ENCODE measurements at regions not wholly inside any gene's neighbourhood (a gene's known extent, or its start where the extent isn't known, plus 50 kb on each side); places are given as distances from the start of the nearest gene placed in this dataset.

DNA sequence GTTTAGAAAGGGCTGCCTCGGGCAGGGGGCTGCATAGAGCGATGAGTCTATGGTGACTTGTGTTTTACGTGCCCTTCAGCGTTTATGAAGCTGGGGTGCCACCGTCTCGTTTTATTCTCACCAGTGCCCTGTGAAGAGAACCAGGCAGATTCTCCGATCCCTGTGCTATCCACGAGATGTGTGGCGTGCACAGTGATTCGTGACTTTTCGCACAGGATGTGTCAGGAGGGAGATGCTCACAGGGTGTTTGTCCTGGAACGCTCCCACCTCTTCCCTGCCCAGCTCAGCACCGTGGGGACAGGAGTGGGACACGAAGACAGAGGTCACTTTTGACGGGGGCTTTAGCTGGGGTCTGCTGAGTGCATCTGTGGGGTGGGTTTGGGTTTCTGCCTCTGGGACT is 54.9 kb upstream of the AJAP1 start:
- intact Hi-C loops (cut with micrococcal nuclease) = no loop called here
- no TSS peak for BruUV-seq (replicated peaks)
- ChIA-PET CTCF (no interaction called here), POLR2A (no interaction called here)
- H3K4me1 Mint-ChIP-seq (ENCODE audit: insufficient read depth, unreplicated experiment) = peaks cover 13% of the 10 kb centered on the region
- no peak overlapping the region for H3K4me3 Mint-ChIP-seq (ENCODE audit: unreplicated experiment)
- no peak for DNase-seq (ENCODE audit: unreplicated experiment)
- H3K27ac Mint-ChIP-seq (ENCODE audit: low read depth, unreplicated experiment) = no peak overlapping the region
- no peaks in the 10 kb centered on the region for H3K36me3 Mint-ChIP-seq (ENCODE audit: insufficient read depth, unreplicated experiment)
- H3K9me3 Mint-ChIP-seq (ENCODE audit: unreplicated experiment) = no peaks in the 10 kb centered on the region
- TF ChIP-seq, protein P1, sequence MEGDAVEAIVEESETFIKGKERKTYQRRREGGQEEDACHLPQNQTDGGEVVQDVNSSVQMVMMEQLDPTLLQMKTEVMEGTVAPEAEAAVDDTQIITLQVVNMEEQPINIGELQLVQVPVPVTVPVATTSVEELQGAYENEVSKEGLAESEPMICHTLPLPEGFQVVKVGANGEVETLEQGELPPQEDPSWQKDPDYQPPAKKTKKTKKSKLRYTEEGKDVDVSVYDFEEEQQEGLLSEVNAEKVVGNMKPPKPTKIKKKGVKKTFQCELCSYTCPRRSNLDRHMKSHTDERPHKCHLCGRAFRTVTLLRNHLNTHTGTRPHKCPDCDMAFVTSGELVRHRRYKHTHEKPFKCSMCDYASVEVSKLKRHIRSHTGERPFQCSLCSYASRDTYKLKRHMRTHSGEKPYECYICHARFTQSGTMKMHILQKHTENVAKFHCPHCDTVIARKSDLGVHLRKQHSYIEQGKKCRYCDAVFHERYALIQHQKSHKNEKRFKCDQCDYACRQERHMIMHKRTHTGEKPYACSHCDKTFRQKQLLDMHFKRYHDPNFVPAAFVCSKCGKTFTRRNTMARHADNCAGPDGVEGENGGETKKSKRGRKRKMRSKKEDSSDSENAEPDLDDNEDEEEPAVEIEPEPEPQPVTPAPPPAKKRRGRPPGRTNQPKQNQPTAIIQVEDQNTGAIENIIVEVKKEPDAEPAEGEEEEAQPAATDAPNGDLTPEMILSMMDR (IDR thresholded peaks at IDR 0.05; ENCODE audit: unreplicated experiment) = no peak
- no peaks in the 10 kb centered on the region for H3K27me3 Mint-ChIP-seq (ENCODE audit: insufficient read depth, unreplicated experiment)

DNA sequence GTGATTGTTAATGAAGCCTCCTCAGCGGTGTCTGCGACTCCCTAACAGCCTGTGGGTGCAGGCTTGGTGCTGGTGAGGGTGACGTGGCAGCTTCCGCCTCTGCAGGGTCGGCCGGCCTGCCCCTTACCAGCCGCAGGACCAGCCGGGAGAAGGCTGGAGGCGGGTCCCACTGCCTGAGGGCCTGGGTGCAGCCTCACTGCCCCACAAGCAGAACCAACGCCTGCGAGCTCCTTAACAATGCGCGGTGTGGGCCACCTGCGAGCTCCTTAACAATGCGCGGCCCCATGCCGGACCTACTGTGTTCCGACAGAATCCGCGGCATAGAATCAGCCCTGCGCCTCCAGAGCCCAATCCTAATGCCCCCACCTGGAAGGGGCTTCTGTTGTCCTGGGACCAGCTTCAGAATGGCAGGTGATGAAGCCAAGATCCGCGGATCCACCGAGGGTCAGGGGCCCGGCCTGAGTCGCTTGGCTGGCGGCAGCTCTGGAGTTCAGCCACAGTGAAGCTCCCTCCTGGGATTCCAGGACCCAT is 54.4 kb upstream of the AJAP1 start:
- Mint-ChIP-seq H3K9me3 (ENCODE audit: unreplicated experiment) (no peaks in the 10 kb centered on the region), H3K4me3 (ENCODE audit: unreplicated experiment) (no peak overlapping the region), H3K4me1 (ENCODE audit: insufficient read depth, unreplicated experiment) (peaks cover 13% of the 10 kb centered on the region), H3K36me3 (ENCODE audit: insufficient read depth, unreplicated experiment) (no peaks in the 10 kb centered on the region), H3K27ac (ENCODE audit: low read depth, unreplicated experiment) (no peak overlapping the region), H3K27me3 (ENCODE audit: insufficient read depth, unreplicated experiment) (no peaks in the 10 kb centered on the region)
- DNase-seq (ENCODE audit: unreplicated experiment) = no peak
- TF ChIP-seq, protein P1 (IDR thresholded peaks at IDR 0.05; ENCODE audit: unreplicated experiment) = no peak
- POLR2A ChIA-PET = no interaction called here
- intact Hi-C loops (cut with micrococcal nuclease) = no loop called here
- no TSS peak for BruUV-seq (replicated peaks)
- CTCF ChIA-PET = no interaction called here

DNA sequence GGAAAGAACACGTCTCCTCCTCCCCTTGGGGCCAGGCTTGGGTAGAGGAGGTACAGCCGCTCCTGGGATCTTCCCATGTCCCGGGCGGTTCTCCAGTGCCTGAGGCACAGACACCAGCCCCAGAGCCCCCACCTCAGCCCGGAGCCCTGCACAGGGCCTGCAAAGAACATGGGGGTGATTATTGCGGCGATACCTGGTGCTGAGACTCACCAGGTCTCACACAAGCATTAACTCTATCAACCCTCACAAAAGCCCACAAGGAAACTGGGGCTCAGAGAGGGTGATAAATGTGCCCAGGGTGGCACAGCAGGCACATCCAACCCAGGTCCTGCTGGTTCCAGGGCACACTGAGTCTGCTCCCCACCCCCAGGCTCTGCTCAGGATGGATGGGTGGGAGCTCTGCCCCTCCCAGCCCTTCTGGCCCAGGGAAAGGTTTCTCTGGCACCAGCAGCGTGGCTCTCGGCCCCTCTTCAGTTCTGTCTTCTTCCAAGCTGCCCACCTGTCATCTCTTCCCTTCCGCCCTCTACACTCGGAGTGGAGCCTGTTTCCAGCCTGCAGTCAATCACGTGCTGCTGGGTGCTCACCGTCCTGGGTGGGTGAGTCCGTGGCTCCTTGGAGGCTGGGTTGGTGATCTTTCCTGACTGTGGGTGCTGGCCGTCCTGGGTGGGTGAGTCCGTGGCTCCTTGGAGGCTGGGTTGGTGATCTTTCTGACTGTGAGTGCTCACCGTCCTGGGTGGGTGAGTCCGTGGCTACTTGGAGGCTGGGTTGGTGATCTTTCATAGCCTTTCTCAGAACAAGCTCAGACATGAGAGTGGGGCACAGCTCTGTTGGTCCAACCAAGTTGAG is 53.6 kb upstream of the AJAP1 start:
- Mint-ChIP-seq H3K36me3 (ENCODE audit: insufficient read depth, unreplicated experiment) (no peaks in the 10 kb centered on the region), H3K4me1 (ENCODE audit: insufficient read depth, unreplicated experiment) (peaks cover 18% of the 10 kb centered on the region), H3K4me3 (ENCODE audit: unreplicated experiment) (no peak overlapping the region), H3K9me3 (ENCODE audit: unreplicated experiment) (no peaks in the 10 kb centered on the region), H3K27ac (ENCODE audit: low read depth, unreplicated experiment) (no peak overlapping the region), H3K27me3 (ENCODE audit: insufficient read depth, unreplicated experiment) (no peaks in the 10 kb centered on the region)
- intact Hi-C loops (cut with micrococcal nuclease) = no loop called here
- no TSS peak for BruUV-seq (replicated peaks)
- POLR2A ChIA-PET = no interaction called here
- no peak for DNase-seq (ENCODE audit: unreplicated experiment)
- TF ChIP-seq, protein P1 (IDR thresholded peaks at IDR 0.05; ENCODE audit: unreplicated experiment) = no peak
- CTCF ChIA-PET = no interaction called here

DNA sequence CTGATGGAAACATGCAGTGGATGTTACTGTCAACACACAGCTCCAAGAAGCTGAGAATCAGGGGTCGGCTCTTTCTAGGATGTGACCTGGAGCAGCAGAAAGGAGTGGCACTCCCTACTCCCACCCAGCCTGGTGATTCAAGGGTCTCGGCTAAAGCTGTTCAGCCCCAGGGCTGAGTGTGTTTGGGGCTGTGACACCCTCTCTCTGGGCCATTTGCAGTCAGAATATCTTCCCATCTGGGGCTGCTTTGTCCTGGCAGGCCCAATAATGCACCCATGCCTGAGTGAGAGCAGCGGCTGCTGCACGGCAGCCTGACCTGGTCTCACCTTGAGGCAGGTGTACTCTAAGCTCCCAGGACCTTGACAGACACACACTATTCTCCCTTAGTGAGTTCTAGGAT is 52.5 kb upstream of the AJAP1 start:
- peaks cover 5% of the 10 kb centered on the region for H3K9me3 Mint-ChIP-seq (ENCODE audit: unreplicated experiment)
- ChIA-PET CTCF (no interaction called here), POLR2A (interaction anchor here (0.6 kb wide), 1 partner anchor 78 kb away, joined by 3 read pairs; no protein-coding TSS in a partner anchor)
- no TSS peak for BruUV-seq (replicated peaks)
- intact Hi-C loops (cut with micrococcal nuclease) = no loop called here
- TF ChIP-seq, protein P1 (IDR thresholded peaks at IDR 0.05; ENCODE audit: unreplicated experiment) = no peak
- no peak for DNase-seq (ENCODE audit: unreplicated experiment)
- no peak overlapping the region for H3K4me3 Mint-ChIP-seq (ENCODE audit: unreplicated experiment)
- H3K27ac Mint-ChIP-seq (ENCODE audit: low read depth, unreplicated experiment) = no peak overlapping the region
- H3K36me3 Mint-ChIP-seq (ENCODE audit: insufficient read depth, unreplicated experiment) = no peaks in the 10 kb centered on the region
- H3K27me3 Mint-ChIP-seq (ENCODE audit: insufficient read depth, unreplicated experiment) = no peaks in the 10 kb centered on the region
- H3K4me1 Mint-ChIP-seq (ENCODE audit: insufficient read depth, unreplicated experiment) = peaks cover 18% of the 10 kb centered on the region

Data from MCF 10A (cell line).